IMR-90 (cell line): ENCODE measurements at regions not wholly inside any gene's neighbourhood (a gene's known extent, or its start where the extent isn't known, plus 50 kb on each side); places are given as distances from the start of the nearest gene placed in this dataset.

Experiments used
- ATAC-seq: fragments of 200-7000 bp; cut with Tn5 transposase; 2 replicates; pipeline ENCODE4 v1.9.1; 2020; ENCODE audit warnings: low read depth, mild to moderate bottlenecking, moderate library complexity
- BruUV-seq: library from RNA; stranded (reverse); fragments of 400-500 nt; replicated peaks from 2 replicates; lab custom pipeline; 2021; lab: Mats Ljungman, UMichigan
- CTCF ChIA-PET: fragments of 300-600 bp; formaldehyde crosslinking; extraction: SDS; loops from one replicate; lab custom pipeline; 2021; ENCODE audit warnings: antibody characterized with exemption; lab: Yijun Ruan, JAX
- POLR2A ChIA-PET: fragments of 300-600 bp; sonication (Branson Sonifier 250); formaldehyde crosslinking; loops from one replicate; lab custom pipeline; 2022; ENCODE audit warnings: antibody characterized with exemption; ENCODE audit not compliant: unreplicated experiment; lab: Charles Lee
- DNase-seq: peaks from one replicate; pipeline ENCODE4 v3.0.0; 2013
- H2AFZ ChIP-seq: replicated peaks from 2 replicates; pipeline ENCODE3; 2013; ENCODE audit warnings: low read length, mild to moderate bottlenecking; ENCODE audit not compliant: poor library complexity
- H2AK5ac ChIP-seq: 2 replicates; pipeline ENCODE4 v1.6.1; 2013; ENCODE audit warnings: low read depth, low read length, inconsistent platforms
- H2AK9ac ChIP-seq: replicated peaks from 2 replicates; pipeline ENCODE3; 2013; ENCODE audit warnings: mild to moderate bottlenecking, low read depth, low read length, moderate library complexity; ENCODE audit not compliant: poor library complexity
- H2BK120ac ChIP-seq: 2 replicates; pipeline ENCODE4 v1.6.1; 2013; ENCODE audit warnings: low read depth, low read length, inconsistent platforms
- H2BK15ac ChIP-seq: 3 replicates; pipeline ENCODE4 v1.6.1; 2013; ENCODE audit warnings: low read depth, low read length, inconsistent platforms
- H2BK20ac ChIP-seq: 2 replicates; pipeline ENCODE4 v1.6.1; 2013; ENCODE audit warnings: low read depth, mild to moderate bottlenecking, inconsistent platforms, low read length, moderate library complexity
- H2BK5ac ChIP-seq: 2 replicates; pipeline ENCODE4 v1.6.1; 2013; ENCODE audit warnings: mild to moderate bottlenecking, low read depth, low read length, inconsistent platforms; ENCODE audit not compliant: poor library complexity, severe bottlenecking
- H3K14ac ChIP-seq: replicated peaks from 2 replicates; pipeline ENCODE4 v1.6.1; 2013; ENCODE audit warnings: low read depth, low read length, inconsistent platforms
- H3K18ac ChIP-seq: 2 replicates; pipeline ENCODE4 v1.6.1; 2013; ENCODE audit warnings: low read depth, low read length, control low read depth
- H3K23ac ChIP-seq: 2 replicates; pipeline ENCODE4 v1.6.1; 2013; ENCODE audit warnings: low read depth, low read length, inconsistent platforms
- H3K27ac ChIP-seq: 2 replicates; pipeline ENCODE4 v1.5.1; 2013; ENCODE audit warnings: mild to moderate bottlenecking, control low read depth, low read length; ENCODE audit not compliant: insufficient read depth
- H3K27me3 ChIP-seq: 2 replicates; pipeline ENCODE4 v1.6.1; 2013; ENCODE audit warnings: low read length; ENCODE audit not compliant: control insufficient read depth, insufficient read depth
- H3K36me3 ChIP-seq: 2 replicates; pipeline ENCODE4 v1.6.1; 2013; ENCODE audit warnings: low read length, mixed read lengths; ENCODE audit not compliant: control insufficient read depth, insufficient read depth
- H3K4ac ChIP-seq: 2 replicates; pipeline ENCODE4 v1.6.1; 2013; ENCODE audit warnings: low read depth, low read length, inconsistent platforms
- H3K4me1 ChIP-seq: 2 replicates; pipeline ENCODE4 v1.6.1; 2013; ENCODE audit warnings: low read length, mixed read lengths; ENCODE audit not compliant: control insufficient read depth, insufficient read depth
- H3K4me2 ChIP-seq: 2 replicates; pipeline ENCODE4 v1.6.1; 2013; ENCODE audit warnings: low read depth, mild to moderate bottlenecking, control low read depth, low read length, moderate library complexity
- H3K4me3 ChIP-seq: 2 replicates; pipeline ENCODE4 v1.5.1; 2013; ENCODE audit warnings: low read depth, mild to moderate bottlenecking, control low read depth, low read length, moderate library complexity; ENCODE audit not compliant: insufficient read depth
- H3K56ac ChIP-seq: 2 replicates; pipeline ENCODE4 v1.6.1; 2013; ENCODE audit warnings: low read length, inconsistent platforms; ENCODE audit not compliant: insufficient read depth; ENCODE audit errors: extremely low read depth
- H3K79me1 ChIP-seq, 2 experiments: 2 replicates each; pipeline ENCODE4 v1.6.1; 2013; ENCODE audit warnings: low read length in 2 of 2, inconsistent platforms in 1 of 2, low read depth in 1 of 2
- H3K9ac ChIP-seq: 2 replicates; pipeline ENCODE4 v1.6.1; 2013; ENCODE audit warnings: low read depth, low read length, control low read depth
- H3K9me1 ChIP-seq: 2 replicates; pipeline ENCODE4 v1.6.1; 2013; ENCODE audit warnings: low read length, inconsistent platforms; ENCODE audit not compliant: insufficient read depth
- H3K9me3 ChIP-seq: 2 replicates; pipeline ENCODE4 v1.6.1; 2013; ENCODE audit warnings: low read length; ENCODE audit not compliant: control insufficient read depth, insufficient read depth
- H4K20me1 ChIP-seq: 2 replicates; pipeline ENCODE4 v1.6.1; 2013; ENCODE audit warnings: low read length, inconsistent platforms; ENCODE audit not compliant: insufficient read depth
- H4K5ac ChIP-seq: 2 replicates; pipeline ENCODE4 v1.6.1; 2013; ENCODE audit warnings: mild to moderate bottlenecking, low read depth, low read length, control low read depth
- H4K8ac ChIP-seq, 2 experiments: 2 replicates each; pipeline ENCODE4 v1.6.1; 2013; ENCODE audit warnings: low read depth in 2 of 2, low read length in 2 of 2, control low read depth in 1 of 2, inconsistent platforms in 1 of 2
- H4K91ac ChIP-seq: 2 replicates; pipeline ENCODE4 v1.6.1; 2013; ENCODE audit warnings: low read depth, low read length, inconsistent platforms; ENCODE audit not compliant: insufficient read depth
- CHD1 ChIP-seq: IDR thresholded peaks from 2 replicates; pipeline ENCODE4 v1.6.1; 2012; ENCODE audit warnings: low read depth, low read length, improper control_type of control experiment
- RFX5 ChIP-seq: IDR thresholded peaks from 2 replicates; pipeline ENCODE4 v1.8.0; 2012; ENCODE audit warnings: low read depth, mild to moderate bottlenecking, low read length, moderate library complexity
- SMC3 ChIP-seq: fragments of 150-350 bp; IDR thresholded peaks from 2 replicates; pipeline ENCODE4 v1.6.1; 2016; ENCODE audit warnings: low read depth, mild to moderate bottlenecking, antibody characterized with exemption, low read length, moderate library complexity
- dilution Hi-C: fragments of 300-500 bp; cut with HindIII; formaldehyde crosslinking; loops from one replicate; pipeline ENCODE4 v1.14.3; 2018; ENCODE audit warnings: low sequenced_read_pairs; ENCODE audit not compliant: unreplicated experiment
- in situ Hi-C: fragments of 300-500 bp; cut with MboI; formaldehyde crosslinking; loops from 3 replicates; pipeline ENCODE4 v1.14.3; 2019; ENCODE audit warnings: low sequenced_read_pairs, inconsistent platforms, mixed read lengths
- intact Hi-C: fragments of 100-400 bp; cut with micrococcal nuclease; formaldehyde crosslinking; loops from 2 replicates; pipeline ENCODE4 v1.10.0; 2022

DNA sequence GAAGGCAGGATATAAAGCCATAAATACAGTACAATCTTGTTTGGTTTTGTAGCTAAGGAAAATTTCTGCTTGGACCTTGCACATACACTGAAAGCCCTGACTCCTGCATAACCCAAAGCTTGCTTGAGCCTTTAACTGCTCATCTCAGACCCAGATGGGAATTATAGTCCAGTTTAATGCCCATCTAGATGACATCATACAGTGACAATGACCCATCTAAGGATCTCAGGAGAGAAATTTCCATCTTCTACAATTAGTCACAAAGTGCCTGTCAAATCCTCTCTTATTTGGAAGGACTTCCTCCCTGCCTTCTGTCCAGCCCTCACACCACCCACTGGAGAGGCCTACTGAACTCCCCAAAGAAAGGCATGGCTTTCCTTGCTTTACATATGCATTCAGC, 69.3 kb downstream of the BTBD3 start:
- Histone ChIP-seq H3K23ac (no peak overlapping the region), H3K4ac (no peak overlapping the region), H3K36me3 (no peaks in the 10 kb centered on the region), H3K4me2 (no peak overlapping the region), H3K27ac (no peak overlapping the region), H4K91ac (no peak overlapping the region), H3K27me3 (peaks cover 6% of the 10 kb centered on the region; the same call in 1 of the 2 replicates), H2BK20ac (no peak overlapping the region), H2BK5ac (no peak overlapping the region), H4K20me1 (no peaks in the 10 kb centered on the region), H3K9me3 (no peaks in the 10 kb centered on the region), H4K8ac (no peak overlapping the region), H3K56ac (no peak overlapping the region), H3K79me1 (no peaks in the 10 kb centered on the region), H2BK15ac (no peak overlapping the region), H4K5ac (no peak overlapping the region), H3K9me1 (no peaks in the 10 kb centered on the region), H2AK9ac (no peak overlapping the region), H3K18ac (no peak overlapping the region), H3K4me3 (no peak overlapping the region), H2AFZ (no peak overlapping the region), H3K14ac (no peak overlapping the region), H2AK5ac (no peak overlapping the region), H3K4me1 (no peaks in the 10 kb centered on the region), H2BK120ac (no peak overlapping the region), H3K9ac (no peak overlapping the region)
- no peak for DNase-seq
- intact Hi-C loops (no loop called here), dilution Hi-C loops (no loop called here), in situ Hi-C loops (no loop called here)
- no TSS peak for BruUV-seq
- no peak for ATAC-seq
- TF ChIP-seq CHD1 = no peak
- no peak for TF ChIP-seq SMC3
- no peak for TF ChIP-seq RFX5
- CTCF ChIA-PET = no interaction called here
- POLR2A ChIA-PET = no interaction called here
